PFSK-1 (cell line): ENCODE measurements at regions not wholly inside any gene's neighbourhood (a gene's known extent, or its start where the extent isn't known, plus 50 kb on each side); places are given as distances from the start of the nearest gene placed in this dataset.

ENCODE experiments used
- FOXP2 ChIP-seq: optimal IDR thresholded peaks from 2 replicates; pipeline ENCODE3; 2011; ENCODE audit warnings: borderline replicate concordance, control low read depth, inconsistent platforms; ENCODE audit not compliant: insufficient read depth; ENCODE audit errors: extremely low read length, extremely low read depth
- POLR2AphosphoS5 ChIP-seq: IDR thresholded peaks from 2 replicates; pipeline ENCODE4 v1.6.1; 2012; ENCODE audit warnings: low read depth, mild to moderate bottlenecking, control low read depth, low read length, moderate library complexity
- REST ChIP-seq, 2 experiments: IDR thresholded peaks; 2 replicates each; pipeline versions ENCODE4 v1.6.1 to v1.8.0; 2011 to 2012; ENCODE audit warnings: low read depth in 2 of 2, low read length in 2 of 2, control low read depth in 1 of 2, inconsistent platforms in 1 of 2, mild to moderate bottlenecking in 1 of 2, moderate library complexity in 1 of 2; ENCODE audit not compliant: insufficient read depth in 1 of 2
- SIN3A ChIP-seq: IDR thresholded peaks from 2 replicates; pipeline ENCODE4 v1.6.1; 2012; ENCODE audit warnings: mild to moderate bottlenecking, low read length, moderate library complexity, borderline replicate concordance; ENCODE audit not compliant: insufficient read depth
- TAF1 ChIP-seq: IDR thresholded peaks from 2 replicates; pipeline ENCODE4 v1.6.1; 2012; ENCODE audit warnings: low read length, control low read depth, borderline replicate concordance; ENCODE audit not compliant: insufficient read depth

- TF ChIP-seq REST (IDR thresholded peaks at IDR 0.05; ENCODE audit: insufficient read depth in 1 of 2, low read depth in 2 of 2, low read length in 2 of 2) (no peak), FOXP2 (no peak), POLR2AphosphoS5 (no peak), TAF1 (no peak), SIN3A (no peak)
Observed at GRCh38 chr18:61724532-61724931, 168.3 kb downstream of the RNF152 start.

GRCh38 chr18:61722247-61722646 is 170.6 kb downstream of the RNF152 start:
- TF ChIP-seq REST (IDR thresholded peaks at IDR 0.05; ENCODE audit: insufficient read depth in 1 of 2, low read depth in 2 of 2, low read length in 2 of 2): no peak

- TF ChIP-seq REST (IDR thresholded peaks at IDR 0.05; ENCODE audit: insufficient read depth in 1 of 2, low read depth in 2 of 2, low read length in 2 of 2): no peak
- no peak for TF ChIP-seq FOXP2
- TF ChIP-seq TAF1: no peak
- no peak for TF ChIP-seq POLR2AphosphoS5
- TF ChIP-seq SIN3A: no peak
Observed at GRCh38 chr18:61720496-61720895, 172.3 kb downstream of the RNF152 start.

- TF ChIP-seq FOXP2: no peak
- TF ChIP-seq POLR2AphosphoS5: no peak
- no peak for TF ChIP-seq TAF1
- no peak for TF ChIP-seq SIN3A
- TF ChIP-seq REST (IDR thresholded peaks at IDR 0.05; ENCODE audit: insufficient read depth in 1 of 2, low read depth in 2 of 2, low read length in 2 of 2): no peak
Observed at GRCh38 chr18:61719671-61720070, 173.1 kb downstream of the RNF152 start.

- TF ChIP-seq POLR2AphosphoS5 (no peak), REST (IDR thresholded peaks at IDR 0.05; ENCODE audit: insufficient read depth in 1 of 2, low read depth in 2 of 2, low read length in 2 of 2) (no peak), FOXP2 (no peak), TAF1 (no peak), SIN3A (no peak)
Observed at GRCh38 chr18:61718944-61719343, 173.9 kb downstream of the RNF152 start.
